Mononuclear cell (primary cell): ENCODE measurements at regions not wholly inside any gene's neighbourhood (a gene's known extent, or its start where the extent isn't known, plus 50 kb on each side); places are given as distances from the start of the nearest gene placed in this dataset.
"Not testable (repeated sequence)": the region's sequence is repeated elsewhere in the genome, so short reads cannot be mapped to it uniquely, and the experiment has no call there.

Experiments used
- H3K27me3 ChIP-seq: 2 replicates; pipeline ENCODE4 v1.6.0; 2011; ENCODE audit warnings: low read length, control low read depth; ENCODE audit not compliant: insufficient read depth
- H3K4me1 ChIP-seq: 2 replicates; pipeline ENCODE4 v1.5.1; 2011; ENCODE audit warnings: mild to moderate bottlenecking, low read length, control low read depth; ENCODE audit not compliant: insufficient read depth
- H3K4me3 ChIP-seq: 2 replicates; pipeline ENCODE4 v1.5.1; 2011; ENCODE audit warnings: mild to moderate bottlenecking, low read length, moderate library complexity
- H3K9me3 ChIP-seq: 2 replicates; pipeline ENCODE4 v1.5.1; 2011; ENCODE audit warnings: low read depth, mild to moderate bottlenecking, control low read depth, low read length

GRCh38 chr2:8558956-8559355 lies 122.9 kb upstream of the ID2 start:
- no peaks in the 10 kb centered on the region for H3K27me3 ChIP-seq
- H3K9me3 ChIP-seq = peaks cover 12% of the 10 kb centered on the region

DNA sequence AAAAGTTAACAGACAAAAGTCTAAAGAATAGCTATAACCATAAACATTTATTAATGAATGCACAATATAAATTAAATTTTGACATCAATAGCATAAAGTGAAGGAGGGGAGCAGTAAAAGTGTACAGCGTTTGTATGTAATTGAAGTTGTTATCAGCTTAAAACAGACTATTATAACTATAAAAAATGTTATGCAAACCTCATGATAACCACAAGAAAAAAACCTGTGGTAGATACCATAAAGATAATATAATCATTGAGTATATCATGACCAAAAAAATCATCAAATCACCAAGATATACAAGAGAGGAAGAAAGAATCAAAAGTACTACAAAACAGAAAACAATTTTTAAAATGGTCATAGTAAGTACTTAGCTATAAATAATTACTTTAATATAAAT lies 122.1 kb upstream of the ID2 start:
- H3K4me1 ChIP-seq = no peaks in the 10 kb centered on the region
- no peak overlapping the region for H3K4me3 ChIP-seq
- peaks cover 12% of the 10 kb centered on the region for H3K9me3 ChIP-seq
- H3K27me3 ChIP-seq = no peaks in the 10 kb centered on the region

More at GRCh38 chr2:8558956-8559355, 122.9 kb upstream of the ID2 start:
- no peak overlapping the region for H3K4me3 ChIP-seq
- H3K4me1 ChIP-seq = no peaks in the 10 kb centered on the region

- H3K27me3 ChIP-seq, H3K4me3 ChIP-seq, H3K4me1 ChIP-seq: not testable (repeated sequence)
- peaks cover 12% of the 10 kb centered on the region for H3K9me3 ChIP-seq
Observed at GRCh38 chr2:8561692-8562091, 120.2 kb upstream of the ID2 start.

DNA sequence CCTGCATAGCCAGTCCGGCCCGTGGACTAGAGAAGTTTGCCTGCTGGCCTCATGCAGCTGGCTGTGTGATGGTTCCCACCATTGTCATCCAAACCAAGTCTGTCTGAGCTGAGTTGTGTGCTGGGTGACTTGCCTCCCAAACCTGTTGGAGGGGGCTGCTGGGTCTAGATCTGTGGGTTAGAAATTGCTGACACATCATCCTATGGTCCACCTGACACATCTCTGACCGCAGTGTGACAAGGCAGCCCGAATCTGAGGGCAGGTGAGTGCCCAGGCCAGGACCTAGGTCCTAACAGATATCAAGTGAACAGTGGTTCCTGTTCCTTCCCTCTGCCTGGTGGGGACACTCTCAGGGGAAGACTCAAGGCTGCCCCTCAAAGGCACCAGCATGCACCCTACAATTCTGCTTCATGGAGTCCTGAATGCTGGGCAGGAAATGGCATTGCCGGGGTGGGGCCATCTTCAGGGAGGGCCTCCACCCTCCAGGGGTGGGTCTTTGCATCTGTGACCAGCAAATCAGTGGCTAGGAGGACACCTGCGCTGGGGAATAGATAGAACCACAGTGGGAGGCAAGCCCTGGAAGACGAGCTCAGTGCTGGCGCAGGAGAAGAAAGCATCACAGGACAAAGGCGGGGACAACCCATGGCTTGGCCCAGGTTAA lies 117.9 kb upstream of the ID2 start:
- H3K9me3 ChIP-seq = peaks cover 8% of the 10 kb centered on the region
- H3K27me3 ChIP-seq = no peaks in the 10 kb centered on the region
- no peaks in the 10 kb centered on the region for H3K4me1 ChIP-seq
- no peak overlapping the region for H3K4me3 ChIP-seq

DNA sequence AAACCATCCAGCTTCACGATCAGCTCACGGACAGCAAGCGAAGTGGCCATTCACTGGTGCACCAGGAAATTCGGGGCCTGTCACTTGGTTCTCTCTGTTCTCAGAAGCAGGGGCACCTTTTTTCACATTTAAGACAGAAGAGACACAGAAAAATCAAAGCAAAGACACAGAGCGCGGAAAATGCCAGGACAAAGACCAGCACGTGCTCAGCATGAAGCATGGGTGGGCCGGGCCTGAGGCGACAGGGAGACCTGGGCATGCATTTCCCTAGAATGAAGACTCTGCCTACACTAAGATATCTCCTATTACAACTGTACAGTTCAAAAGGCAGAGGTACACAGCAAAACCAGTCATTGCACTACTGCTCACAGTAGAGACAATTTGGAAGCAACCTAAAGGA lies 117.4 kb upstream of the ID2 start:
- no peaks in the 10 kb centered on the region for H3K4me1 ChIP-seq
- H3K9me3 ChIP-seq = peaks cover 6% of the 10 kb centered on the region
- H3K27me3 ChIP-seq = no peaks in the 10 kb centered on the region
- H3K4me3 ChIP-seq = no peak overlapping the region

- no peaks in the 10 kb centered on the region for H3K4me1 ChIP-seq
- no peak overlapping the region for H3K4me3 ChIP-seq
- H3K27me3 ChIP-seq = no peaks in the 10 kb centered on the region
Observed at GRCh38 chr2:8565399-8566154, 116.3 kb upstream of the ID2 start.

DNA sequence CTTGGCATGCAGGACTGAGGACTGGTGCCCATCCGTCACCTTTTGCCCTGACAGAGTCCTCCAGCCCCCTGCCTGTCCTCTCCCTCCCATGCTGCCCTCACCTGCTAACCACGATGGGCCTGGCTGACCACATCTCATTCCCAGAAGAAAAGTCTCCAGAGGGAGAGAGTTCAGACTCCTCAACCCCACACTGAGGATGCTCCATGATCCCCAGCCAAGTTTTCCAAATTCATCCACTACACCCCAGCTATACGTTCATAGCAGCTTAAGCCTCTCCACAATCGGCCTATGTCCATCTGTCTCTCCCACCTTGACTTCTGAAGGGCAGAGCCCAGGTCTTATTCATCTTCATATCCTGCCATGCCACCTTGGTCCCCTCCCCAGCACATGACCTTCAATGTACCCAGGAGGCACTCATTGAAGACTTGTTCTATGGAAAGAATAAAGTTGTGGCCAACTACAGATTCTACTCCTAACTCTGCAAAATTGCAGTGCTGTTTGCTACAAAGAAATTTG lies 115.6 kb upstream of the ID2 start:
- peaks cover 6% of the 10 kb centered on the region for H3K9me3 ChIP-seq
- no peak overlapping the region for H3K4me3 ChIP-seq
- H3K27me3 ChIP-seq = no peaks in the 10 kb centered on the region
- no peaks in the 10 kb centered on the region for H3K4me1 ChIP-seq

More at GRCh38 chr2:8565399-8566154, 116.3 kb upstream of the ID2 start:
- peaks cover 6% of the 10 kb centered on the region for H3K9me3 ChIP-seq

DNA sequence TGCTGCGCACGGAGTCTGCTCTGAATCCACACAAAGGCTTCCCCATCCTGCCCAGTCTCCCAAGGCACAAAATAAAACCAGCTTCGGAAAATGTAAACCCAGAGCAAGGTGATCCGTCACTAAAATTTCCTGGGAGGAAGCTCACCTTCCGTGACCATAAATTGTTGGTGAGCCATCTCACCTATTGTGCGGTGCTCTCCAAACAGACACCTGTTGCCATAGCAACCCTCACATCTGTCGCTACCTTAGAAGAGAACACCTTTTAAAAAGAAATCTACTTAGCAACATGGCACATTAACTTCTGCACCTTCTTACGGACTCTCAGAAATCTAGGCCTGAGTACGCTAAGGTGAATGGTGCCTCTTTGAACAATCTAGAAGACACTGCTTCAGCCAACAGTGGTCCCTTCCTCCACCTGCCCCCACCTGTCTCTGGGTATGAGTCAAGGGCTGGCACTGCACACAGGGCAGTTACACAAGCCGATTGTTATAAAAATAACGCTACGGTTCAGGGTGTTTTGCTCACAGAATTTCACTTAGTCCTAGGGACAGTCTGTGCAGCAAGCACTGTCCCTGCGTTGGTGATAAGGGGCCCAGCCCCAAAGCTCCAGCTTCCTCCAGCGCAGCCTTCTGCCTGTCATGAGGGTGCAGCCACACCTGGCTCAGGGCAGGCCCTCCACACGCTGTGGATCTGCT lies 114.9 kb upstream of the ID2 start:
- H3K4me1 ChIP-seq = no peaks in the 10 kb centered on the region
- H3K27me3 ChIP-seq = no peaks in the 10 kb centered on the region
- H3K4me3 ChIP-seq = no peak overlapping the region
- H3K9me3 ChIP-seq = peaks cover 5% of the 10 kb centered on the region

DNA sequence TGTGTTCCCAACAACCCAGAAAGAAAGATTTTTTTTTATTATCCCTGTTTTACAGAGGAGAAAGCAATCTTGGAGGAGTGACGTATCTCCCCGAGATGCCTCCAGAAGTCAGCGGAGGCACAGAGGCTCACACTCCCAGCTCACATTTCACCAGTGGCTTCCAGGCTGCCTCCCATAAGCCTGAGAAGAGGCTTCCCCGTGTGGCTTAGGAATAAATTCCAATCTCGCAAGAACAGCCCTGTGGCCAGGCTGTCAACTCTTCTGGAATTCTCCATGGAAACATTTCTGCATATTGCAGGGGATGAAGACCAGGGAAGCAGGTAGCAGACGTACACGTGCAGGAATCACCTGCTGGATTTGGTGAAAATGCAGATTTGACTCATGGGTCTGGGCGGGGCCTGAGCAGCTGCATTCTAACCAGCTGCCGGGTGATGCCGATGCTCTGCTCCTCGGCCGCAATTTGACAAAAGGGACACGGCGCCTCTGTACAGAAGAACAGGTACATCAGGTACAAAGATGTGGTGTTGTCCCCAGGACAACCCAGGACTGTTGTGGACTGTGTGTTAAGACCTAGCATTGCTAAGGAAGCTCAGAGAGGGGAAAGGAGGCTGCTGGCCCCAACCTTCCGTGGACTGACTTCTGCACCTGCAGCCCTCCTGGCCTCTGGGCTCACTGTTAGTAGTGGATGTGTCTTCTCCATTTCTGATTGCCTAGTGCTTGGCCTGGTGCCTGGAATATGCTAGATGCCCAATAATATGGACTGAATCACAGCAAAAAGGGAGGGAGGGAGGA lies 114.2 kb upstream of the ID2 start:
- Histone ChIP-seq H3K4me1 (no peaks in the 10 kb centered on the region), H3K27me3 (no peaks in the 10 kb centered on the region), H3K4me3 (no peak overlapping the region), H3K9me3 (no peaks in the 10 kb centered on the region)

- no peaks in the 10 kb centered on the region for H3K4me1 ChIP-seq
- H3K27me3 ChIP-seq = no peaks in the 10 kb centered on the region
- no peak overlapping the region for H3K4me3 ChIP-seq
- H3K9me3 ChIP-seq = no peaks in the 10 kb centered on the region
Observed at GRCh38 chr2:8568543-8569302, 113.1 kb upstream of the ID2 start.

GRCh38 chr2:8569332-8569930 lies 112.4 kb upstream of the ID2 start:
- Histone ChIP-seq H3K9me3 (no peaks in the 10 kb centered on the region), H3K4me3 (no peak overlapping the region), H3K27me3 (no peaks in the 10 kb centered on the region), H3K4me1 (peaks cover 5% of the 10 kb centered on the region)

GRCh38 chr2:8570637-8571036 lies 111.2 kb upstream of the ID2 start:
- no peaks in the 10 kb centered on the region for H3K9me3 ChIP-seq
- H3K4me3 ChIP-seq = no peak overlapping the region
- H3K4me1 ChIP-seq = peaks cover 16% of the 10 kb centered on the region
- no peaks in the 10 kb centered on the region for H3K27me3 ChIP-seq

DNA sequence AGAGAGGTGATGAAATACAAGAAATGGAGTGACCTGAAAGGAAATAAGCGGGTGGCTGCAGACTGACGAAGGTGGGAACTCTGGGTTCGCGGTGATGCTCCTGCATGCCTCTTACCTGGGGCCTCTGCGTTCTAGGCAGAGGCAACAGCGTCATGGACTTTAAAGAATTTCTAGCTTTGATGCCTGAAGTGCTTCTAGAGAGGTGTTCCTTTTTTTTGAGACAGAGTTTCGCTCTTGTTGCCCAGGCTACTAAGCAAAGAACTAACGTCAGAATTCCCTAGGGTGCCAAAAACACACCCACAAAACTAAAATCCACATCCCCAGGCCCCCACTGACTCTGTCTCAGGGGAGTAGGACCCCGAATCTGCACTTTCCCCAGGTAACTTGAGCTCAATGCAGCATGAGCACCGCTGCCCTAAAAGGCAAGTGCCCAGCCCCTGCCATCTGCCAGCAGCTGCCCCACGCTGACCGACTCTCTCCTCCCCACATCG lies 110.5 kb upstream of the ID2 start:
- Histone ChIP-seq H3K9me3 (no peaks in the 10 kb centered on the region), H3K4me3 (no peak overlapping the region), H3K4me1 (peaks cover 23% of the 10 kb centered on the region), H3K27me3 (no peaks in the 10 kb centered on the region)
